ENCODE measurements at regions not wholly inside any gene's neighbourhood (a gene's known extent, or its start where the extent isn't known, plus 50 kb on each side); places are given as distances from the start of the nearest gene placed in this dataset.

- no peak for TF ChIP-seq TBP (IDR thresholded peaks at IDR 0.05; ENCODE audit: low read depth, low read length)
- no peak for TF ChIP-seq GTF2F1 (IDR thresholded peaks at IDR 0.05; ENCODE audit: borderline replicate concordance, low read depth, low read length)
- TF ChIP-seq CTCF (IDR thresholded peaks at IDR 0.05; ENCODE audit: control extremely low read depth in 1 of 3, insufficient read depth in 1 of 3, low read depth in 1 of 3, low read length in 3 of 3), result no peak
- TF ChIP-seq EP300 (IDR thresholded peaks at IDR 0.05; ENCODE audit: borderline replicate concordance in 1 of 2, low read depth in 2 of 2, low read length in 2 of 2), result 0 out of 3 replicates have a peak, but pooled peaks of 1 of the 2 experiments have one; percentile 13
- TF ChIP-seq RFX5 (IDR thresholded peaks at IDR 0.05; ENCODE audit: borderline replicate concordance, low read depth, low read length), result no peak
- TF ChIP-seq TCF12 (IDR thresholded peaks at IDR 0.05; ENCODE audit: low read depth, low read length), result no peak
- no peak for TF ChIP-seq KDM1A (IDR thresholded peaks at IDR 0.05; ENCODE audit: borderline replicate concordance, low read length)
- TF ChIP-seq POLR2AphosphoS5 (IDR thresholded peaks at IDR 0.05; ENCODE audit: low read depth, low read length), result no peak
- TF ChIP-seq POLR2A (IDR thresholded peaks at IDR 0.05; ENCODE audit: control extremely low read depth in 1 of 2, low read depth in 2 of 2, low read length in 2 of 2), result no peak
These were observed 90.6 kb downstream of the ZNF621 start for GRCh38 chr3:40615110-40615915.
